T-helper 2 cell treated with Interferon-gamma antibody and Interleukin-4, amounts not matched to agents 100 ng/mL and 5 ng/mL, for 36 hours (primary cell): ENCODE measurements at regions not wholly inside any gene's neighbourhood (a gene's known extent, or its start where the extent isn't known, plus 50 kb on each side); places are given as distances from the start of the nearest gene placed in this dataset.

Source experiments
- intact Hi-C: fragments of 100-400 bp; cut with micrococcal nuclease; formaldehyde crosslinking; loops from one replicate; pipeline ENCODE4 v1.15.1; 2023

DNA sequence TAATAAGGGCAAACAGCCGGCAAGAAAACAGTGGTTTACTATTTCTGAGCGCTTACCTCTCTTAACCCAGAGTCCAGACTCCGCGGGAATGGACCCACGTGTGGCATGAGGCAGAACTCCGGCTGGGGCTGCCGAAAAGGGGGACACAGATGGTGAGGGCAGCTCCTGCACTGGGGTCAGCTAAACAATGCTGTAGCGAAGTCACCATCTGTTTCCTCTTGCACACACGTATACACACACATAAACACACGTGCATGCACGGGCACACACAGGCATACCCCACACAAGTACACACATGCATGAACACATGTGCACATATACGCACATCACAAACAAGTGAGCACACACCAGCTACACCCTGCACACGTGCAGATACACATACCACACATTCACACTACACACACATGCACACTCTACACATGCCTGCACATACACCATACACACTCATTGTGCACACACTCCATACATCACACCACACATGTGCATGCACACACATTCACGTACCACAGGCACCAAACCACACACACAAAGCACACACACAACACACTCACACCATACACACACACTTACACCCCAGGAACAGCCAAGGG is 105.9 kb upstream of the ID2 start:
- intact Hi-C loops: no loop called here

DNA sequence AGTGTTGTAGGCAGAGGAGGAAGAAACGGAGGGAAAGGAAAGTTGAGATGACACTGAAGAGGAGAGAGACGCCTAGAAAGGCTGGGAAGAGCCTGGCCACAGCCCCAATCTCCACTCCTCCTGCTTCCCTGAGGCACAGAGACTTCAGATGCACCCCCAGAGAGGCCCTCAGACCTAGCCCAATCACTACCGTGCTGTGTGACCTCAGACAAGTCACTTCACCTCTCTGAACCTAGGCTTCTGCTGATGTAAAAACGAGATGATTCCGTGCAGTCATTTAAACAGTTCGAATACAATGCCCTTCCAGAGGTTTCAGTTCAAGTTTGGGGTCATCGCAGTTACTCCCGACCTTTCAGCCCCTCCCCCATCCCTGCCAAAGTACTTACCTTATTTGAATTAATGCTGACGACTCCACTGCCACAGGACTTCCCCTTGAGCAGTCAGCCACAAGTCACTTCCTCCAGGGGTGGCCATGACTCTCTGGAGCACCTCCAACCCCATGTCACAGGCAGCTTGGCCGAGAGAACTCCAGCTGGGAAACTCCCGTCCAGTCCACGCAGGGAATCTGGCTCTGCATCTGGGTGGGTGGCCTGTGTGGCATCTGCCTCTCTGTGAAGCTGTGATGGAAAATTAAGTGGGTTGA is 105.2 kb upstream of the ID2 start:
- intact Hi-C loops: no loop called here

- intact Hi-C loops: no loop called here
Observed at GRCh38 chr2:8577573-8577972, 104.3 kb upstream of the ID2 start.

DNA sequence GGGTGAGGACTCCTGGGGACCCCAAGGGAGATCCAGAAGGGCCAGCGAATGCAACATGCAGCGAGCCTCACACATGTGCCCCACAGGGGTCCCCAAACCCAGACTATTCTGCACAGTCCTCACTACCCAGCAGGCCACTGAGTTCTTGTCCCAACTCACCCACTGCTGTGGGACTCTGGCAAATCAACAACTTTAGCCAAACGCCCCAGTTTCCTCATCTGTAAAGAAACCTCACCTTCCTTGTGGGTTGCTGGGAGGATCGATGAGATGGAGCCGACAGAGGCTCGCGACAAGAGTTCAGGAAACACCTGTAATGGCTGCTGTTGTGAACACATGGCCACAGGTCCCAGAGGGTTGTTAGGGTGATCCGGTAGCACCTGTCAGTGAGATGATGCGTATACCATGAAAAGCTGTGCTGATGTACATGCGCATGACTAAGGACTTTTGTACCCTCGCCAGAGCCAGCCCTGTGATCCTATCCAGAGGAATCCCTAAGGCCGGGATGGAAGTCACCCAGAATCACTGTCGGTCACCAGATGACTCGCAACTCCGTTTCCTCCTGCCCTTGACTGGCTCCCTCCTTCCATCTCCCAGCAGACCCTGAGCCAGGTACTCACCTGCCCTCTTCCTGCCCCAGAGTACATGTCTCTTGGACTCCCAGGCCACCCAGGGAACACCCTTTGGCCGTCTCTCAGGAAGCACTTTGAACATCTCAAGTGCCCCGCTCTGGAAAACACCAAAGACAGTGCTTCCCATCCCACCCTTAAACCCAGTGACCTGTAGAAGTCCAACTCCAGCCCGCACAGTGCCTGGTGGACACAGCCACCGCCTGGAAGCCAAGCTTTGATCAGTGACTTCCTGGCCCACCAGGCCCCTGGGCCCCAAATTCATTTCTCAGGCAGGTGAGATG is 103.3 kb upstream of the ID2 start:
- intact Hi-C loops: no loop called here

DNA sequence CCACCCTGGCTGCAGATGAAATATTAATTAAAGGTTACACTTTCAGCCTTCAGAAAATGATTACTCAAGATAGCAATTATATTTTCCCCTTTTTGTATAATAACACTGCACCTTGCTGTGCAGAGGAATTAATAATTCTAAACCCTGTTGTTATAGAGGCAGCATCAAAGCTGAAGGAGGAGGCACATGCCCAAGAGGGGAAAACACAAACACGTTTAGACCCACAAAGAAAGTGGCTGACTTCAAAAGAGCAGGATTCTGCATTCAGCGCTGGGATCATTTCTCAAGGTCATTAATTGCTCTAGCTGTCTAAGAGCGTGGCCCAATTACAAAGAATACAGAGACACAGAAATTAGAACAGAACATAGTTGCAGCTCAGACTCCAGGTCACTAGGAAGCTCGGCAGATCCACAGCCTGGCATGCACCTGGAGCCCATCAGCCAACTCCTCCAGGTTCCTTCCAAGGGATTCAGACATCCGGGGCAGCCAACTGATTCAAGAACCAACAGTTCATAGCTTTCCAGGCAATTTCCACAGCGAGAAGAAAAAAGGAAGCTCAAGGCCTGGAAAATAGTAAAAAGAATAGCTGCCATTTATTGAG is 102.3 kb upstream of the ID2 start:
- intact Hi-C loops: no loop called here

DNA sequence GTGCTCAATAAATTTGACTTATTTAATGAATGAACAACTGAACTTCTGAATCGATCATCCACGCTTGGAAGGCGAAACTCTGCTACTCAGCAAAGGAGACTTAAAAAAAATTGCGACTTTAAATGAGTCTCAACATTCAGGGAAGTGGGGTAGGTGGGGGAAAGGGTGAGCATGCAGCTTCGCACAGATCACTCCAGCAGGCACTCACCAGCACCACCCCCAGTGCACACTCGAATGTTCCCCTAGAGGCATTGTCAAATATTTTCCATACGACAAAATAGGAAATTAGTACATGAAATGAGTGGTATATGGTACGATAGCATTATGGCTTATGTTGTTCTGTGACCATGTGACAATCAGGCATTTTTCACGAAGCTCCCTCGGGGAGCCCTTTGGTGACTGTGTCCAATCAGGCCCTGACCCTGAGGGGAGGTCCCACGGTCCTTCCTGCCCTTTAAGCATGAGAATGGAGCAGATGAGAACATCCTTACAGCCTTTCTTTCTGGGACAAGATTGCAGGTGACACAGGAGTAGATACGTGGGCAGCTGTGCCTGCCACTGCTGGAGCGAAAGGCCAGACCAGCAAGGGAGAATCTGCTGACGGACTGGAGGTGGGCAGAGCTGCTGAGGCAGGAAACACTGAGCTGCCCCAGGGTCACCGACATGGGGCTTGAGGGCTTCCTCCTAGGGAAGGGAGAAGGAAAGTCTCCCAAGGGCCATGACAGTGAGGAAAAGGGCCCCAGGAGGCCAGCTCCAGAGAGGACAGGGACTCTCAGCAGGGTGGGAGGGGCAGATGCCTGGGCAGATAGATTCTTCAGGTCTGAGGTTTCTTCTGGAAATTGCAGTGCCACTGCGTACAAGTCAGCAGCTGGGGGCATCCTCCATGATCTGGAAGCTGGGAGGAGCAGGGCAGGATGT is 101.3 kb upstream of the ID2 start:
- intact Hi-C loops: no loop called here

DNA sequence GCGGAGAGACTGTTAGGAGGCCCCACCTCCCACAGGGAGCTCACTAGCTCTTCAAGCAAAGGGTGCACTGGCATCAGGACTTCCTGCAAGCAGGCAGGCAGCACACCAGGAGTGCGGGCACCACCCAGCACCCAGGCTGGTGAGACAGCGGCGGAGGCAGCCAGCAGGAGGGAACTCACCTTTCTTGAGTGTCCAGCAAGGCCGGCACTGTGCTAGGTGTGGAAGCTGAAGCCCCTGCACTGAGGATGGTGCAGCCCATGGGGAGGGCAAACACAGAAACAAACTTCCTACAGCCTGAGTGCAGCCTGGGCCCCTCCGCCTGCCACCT is 100.7 kb upstream of the ID2 start:
- intact Hi-C loops: no loop called here

DNA sequence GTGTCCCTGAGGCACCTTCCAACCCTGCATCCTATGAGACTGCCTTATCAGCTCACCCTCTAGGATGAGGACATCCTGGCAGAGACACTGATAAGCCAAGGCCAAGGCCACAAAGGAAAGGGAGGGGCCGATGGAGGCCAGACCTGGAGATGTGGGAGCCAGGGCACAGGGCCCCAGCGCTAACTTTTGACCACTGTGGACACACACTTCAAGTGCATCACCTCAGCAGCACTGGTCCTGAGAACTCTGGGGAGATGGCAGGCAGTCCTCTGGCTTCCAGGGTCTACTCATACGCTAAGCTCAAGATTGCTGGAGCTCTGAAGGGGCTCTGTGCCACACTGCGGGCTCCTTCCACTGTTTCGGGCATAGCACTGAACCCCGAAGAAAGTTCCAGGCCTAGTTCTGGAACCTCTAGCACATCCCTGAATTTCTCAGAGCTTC is 100.2 kb upstream of the ID2 start:
- intact Hi-C loops: no loop called here

GRCh38 chr2:8582191-8582590 is 99.7 kb upstream of the ID2 start:
- intact Hi-C loops: no loop called here

- intact Hi-C loops: no loop called here
Observed at GRCh38 chr2:8582651-8583399, 99.0 kb upstream of the ID2 start.

- intact Hi-C loops: no loop called here
Observed at GRCh38 chr2:8583400-8584173, 98.3 kb upstream of the ID2 start.

GRCh38 chr2:8584174-8585066 is 97.4 kb upstream of the ID2 start:
- intact Hi-C loops: loop anchor here (5.0 kb wide), 1 partner anchor 98 kb away; the partner anchor contains the start of gene ID2

- intact Hi-C loops: loop anchor here (5.0 kb wide), 1 partner anchor 96 kb away; the partner anchor contains the start of gene ID2
Observed at GRCh38 chr2:8586457-8587051, 95.3 kb upstream of the ID2 start.

DNA sequence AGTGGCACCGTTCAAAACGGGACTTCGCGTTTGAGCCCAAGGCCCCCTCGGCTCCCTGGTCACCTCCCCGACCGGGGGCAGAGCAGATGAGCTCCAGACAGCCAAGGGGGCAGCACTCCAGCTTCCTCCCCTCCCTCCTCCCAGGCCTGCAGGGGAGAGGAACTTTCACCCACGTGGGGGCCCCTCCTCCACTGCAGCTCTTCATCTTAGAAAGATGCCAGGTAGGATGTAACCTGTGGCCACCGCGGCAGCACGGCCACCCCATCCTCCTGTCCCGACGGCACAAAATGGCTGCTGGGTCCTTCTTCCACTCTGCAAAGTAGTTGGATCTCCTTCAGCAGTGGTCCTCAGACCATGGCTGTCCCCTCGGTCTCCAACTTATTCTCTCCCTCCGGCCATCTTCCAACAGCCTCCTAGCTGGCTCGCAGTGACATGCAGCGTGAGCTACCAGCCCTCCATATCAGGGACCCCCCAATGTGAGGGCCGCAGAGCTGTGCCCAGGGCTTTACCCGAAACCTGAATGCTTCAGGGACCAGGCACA is 94.5 kb upstream of the ID2 start:
- intact Hi-C loops: loop anchor here (5.0 kb wide), 1 partner anchor 95 kb away; the partner anchor contains the start of gene ID2

DNA sequence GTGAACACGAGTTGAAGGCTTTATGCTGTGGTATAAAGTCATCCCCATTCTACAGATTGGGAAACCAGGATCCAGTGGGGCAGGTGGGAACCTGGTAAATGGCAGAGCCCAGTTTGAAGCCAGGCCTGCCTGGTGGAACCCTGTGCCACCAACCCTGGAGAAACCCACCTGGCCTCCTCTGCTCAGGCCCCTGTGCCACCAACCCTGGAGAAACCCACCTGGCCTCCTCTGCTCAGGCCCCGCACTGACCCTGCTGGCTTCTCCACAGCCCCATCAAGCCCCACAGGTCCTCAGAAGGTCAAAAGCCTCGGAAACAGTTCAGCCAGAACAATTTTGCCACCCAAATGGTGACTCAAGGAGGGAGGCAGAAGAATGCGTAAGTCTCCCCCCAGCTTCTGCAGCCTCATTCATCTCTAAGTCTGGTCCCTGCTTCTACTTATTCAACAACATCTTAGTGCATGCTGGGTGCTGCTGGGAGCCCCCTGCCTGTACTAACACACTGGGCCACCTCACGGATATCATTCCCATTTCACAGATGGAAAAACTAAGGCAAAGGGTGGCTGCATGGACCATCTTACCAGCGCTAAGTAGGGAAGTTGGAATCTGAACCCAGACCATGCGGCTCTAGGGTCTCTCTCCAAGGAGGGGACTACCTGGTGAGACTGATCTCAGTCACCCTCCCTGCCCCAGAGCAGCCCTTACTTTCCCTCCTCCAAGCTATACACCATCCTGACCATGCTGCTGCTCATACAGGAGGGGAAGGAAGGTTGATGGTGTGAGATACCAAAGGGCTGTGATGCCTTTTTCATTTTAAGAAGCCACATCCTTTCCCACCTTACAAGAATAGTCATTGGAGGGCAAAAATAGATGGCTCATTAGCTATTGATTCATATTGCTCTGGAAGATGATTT is 93.7 kb upstream of the ID2 start:
- intact Hi-C loops: loop anchor here (5.0 kb wide), 1 partner anchor 94 kb away; the partner anchor contains the start of gene ID2

DNA sequence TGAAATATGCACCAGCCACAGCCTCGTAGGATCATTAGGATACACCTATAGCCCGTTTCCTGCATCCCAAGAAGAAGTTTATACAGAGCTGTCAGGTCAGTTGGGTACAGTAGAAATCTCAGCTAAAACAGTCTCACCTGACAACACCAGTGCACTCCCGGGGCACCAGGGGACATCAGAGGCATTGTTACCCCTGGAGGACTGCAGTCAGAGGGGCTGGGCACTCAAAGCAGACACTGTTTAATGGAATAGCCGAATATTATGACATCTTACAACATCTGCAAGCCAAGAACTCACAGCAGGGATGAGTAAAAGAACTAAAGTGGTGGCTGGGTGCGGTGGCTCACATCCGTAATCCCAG is 93.0 kb upstream of the ID2 start:
- intact Hi-C loops: loop anchor here (5.0 kb wide), 1 partner anchor 93 kb away; the partner anchor contains the start of gene ID2
